CD14-positive monocyte (primary cell): ENCODE measurements at regions not wholly inside any gene's neighbourhood (a gene's known extent, or its start where the extent isn't known, plus 50 kb on each side); places are given as distances from the start of the nearest gene placed in this dataset.

Experiments
- DNase-seq, 3 donors: peaks; one replicate each; pipeline ENCODE4 v3.0.0-alpha.2; 2011 to 2022
- H2AFZ ChIP-seq: 2 replicates; pipeline ENCODE4 v1.6.0; 2012; ENCODE audit warnings: mild to moderate bottlenecking, low read depth, low read length, inconsistent platforms; ENCODE audit not compliant: insufficient read depth, poor library complexity, severe bottlenecking
- H3K27ac ChIP-seq, 2 donors: 1 replicate in 1 of 2; 2 replicates in 1 of 2; pipeline ENCODE4 v1.5.1; 2012 to 2013; ENCODE audit warnings: low read length in 2 of 2, control low read depth in 1 of 2, inconsistent platforms in 1 of 2, low read depth in 1 of 2, mild to moderate bottlenecking in 1 of 2
- H3K27me3 ChIP-seq, 2 donors: one replicate each; pipeline versions ENCODE4 v1.6.0 to v1.6.1; 2011 to 2013; ENCODE audit warnings: low read length in 2 of 2; ENCODE audit not compliant: control insufficient read depth in 2 of 2, insufficient read depth in 2 of 2
- H3K36me3 ChIP-seq, 2 donors: replicated peaks in 1 of 2; 1 replicate in 1 of 2; 2 replicates in 1 of 2; pipeline versions ENCODE4 v1.5.1 to v1.6.1; 2012 to 2013; ENCODE audit warnings: low read length in 2 of 2, control low read depth in 1 of 2, inconsistent platforms in 1 of 2, mild to moderate bottlenecking in 1 of 2; ENCODE audit not compliant: insufficient read depth in 2 of 2, control insufficient read depth in 1 of 2
- H3K4me1 ChIP-seq, 2 donors: 1 replicate in 1 of 2; 2 replicates in 1 of 2; pipeline versions ENCODE4 v1.5.1 to v1.6.1; 2012 to 2013; ENCODE audit warnings: low read length in 2 of 2, control low read depth in 1 of 2, inconsistent platforms in 1 of 2, mild to moderate bottlenecking in 1 of 2, moderate library complexity in 1 of 2; ENCODE audit not compliant: insufficient read depth in 2 of 2, control insufficient read depth in 1 of 2
- H3K4me2 ChIP-seq: replicated peaks from 2 replicates; pipeline ENCODE3; 2012; ENCODE audit warnings: low read length, moderate library complexity, mild to moderate bottlenecking; ENCODE audit not compliant: poor library complexity, severe bottlenecking; ENCODE audit errors: extremely low read depth
- H3K4me3 ChIP-seq, 3 experiments: fragments of 200-600 bp in 1 of 3; sonication (generic) in 1 of 3; replicated peaks in 1 of 3; 1 replicate in 2 of 3; 2 replicates in 1 of 3; pipeline ENCODE4 v1.5.1; 2011 to 2013; ENCODE audit warnings: low read length in 3 of 3, mild to moderate bottlenecking in 3 of 3, control low read depth in 2 of 3, low read depth in 2 of 3, inconsistent platforms in 1 of 3, moderate library complexity in 1 of 3
- H3K79me2 ChIP-seq: 2 replicates; pipeline ENCODE4 v1.6.0; 2012; ENCODE audit warnings: mild to moderate bottlenecking, control low read depth, inconsistent platforms, low read length, moderate library complexity; ENCODE audit not compliant: insufficient read depth
- H3K9ac ChIP-seq: 2 replicates; pipeline ENCODE4 v1.6.0; 2017; ENCODE audit warnings: low read length, mild to moderate bottlenecking; ENCODE audit not compliant: insufficient read depth, poor library complexity, severe bottlenecking
- H3K9me3 ChIP-seq, 2 donors: replicated peaks in 1 of 2; 1 replicate in 1 of 2; 2 replicates in 1 of 2; pipeline versions ENCODE4 v1.5.1 to v1.6.1; 2012 to 2013; ENCODE audit warnings: low read length in 2 of 2, control low read depth in 1 of 2; ENCODE audit not compliant: control insufficient read depth in 1 of 2, insufficient read depth in 1 of 2
- H4K20me1 ChIP-seq: 2 replicates; pipeline ENCODE4 v1.6.0; 2012; ENCODE audit warnings: mild to moderate bottlenecking, low read length, control low read depth, moderate library complexity; ENCODE audit not compliant: insufficient read depth
- H3K27ac Mint-ChIP-seq, 7 donors: one replicate each; pipeline ENCODE4 v1.8.0; 2020; ENCODE audit warnings: mild to moderate bottlenecking in 7 of 7, mixed read lengths in 7 of 7, moderate library complexity in 6 of 7, inconsistent platforms in 2 of 7
- H3K27me3 Mint-ChIP-seq, 3 donors: one replicate each; pipeline ENCODE4 v1.8.0; 2021 to 2022; ENCODE audit warnings: low read depth in 3 of 3, mild to moderate bottlenecking in 3 of 3, mixed read lengths in 3 of 3, moderate library complexity in 3 of 3, inconsistent platforms in 1 of 3
- H3K36me3 Mint-ChIP-seq, 2 donors: one replicate each; pipeline ENCODE4 v1.8.0; 2020; ENCODE audit warnings: mixed read lengths in 2 of 2, inconsistent platforms in 1 of 2, mild to moderate bottlenecking in 1 of 2
- H3K4me1 Mint-ChIP-seq: one replicate; pipeline ENCODE4 v1.8.0; 2020; ENCODE audit warnings: mild to moderate bottlenecking, mixed read lengths
- H3K4me3 Mint-ChIP-seq, 2 donors: one replicate each; pipeline ENCODE4 v1.8.0; 2020; ENCODE audit warnings: mild to moderate bottlenecking in 2 of 2, mixed read lengths in 2 of 2, moderate library complexity in 1 of 2
- H3K9me3 Mint-ChIP-seq, 7 donors: one replicate each; pipeline ENCODE4 v1.8.0; 2020 to 2022; ENCODE audit warnings: mixed read lengths in 7 of 7, mild to moderate bottlenecking in 6 of 7, moderate library complexity in 6 of 7, inconsistent platforms in 2 of 7
- CTCF ChIP-seq: fragments of 200-600 bp; IDR thresholded peaks from one replicate; pipeline ENCODE4 v1.8.0; 2022; ENCODE audit warnings: antibody characterized with exemption, mild to moderate bottlenecking
- whole genome bisulfite sequencing: methylation state at CpG from one replicate; pipeline ENCODE4 v1.1.5; 2013; ENCODE audit warnings: missing lambda C conversion rate; ENCODE audit not compliant: insufficient coverage; 5-methylcytosine and 5-hydroxymethylcytosine counted together
- intact Hi-C, 2 donors: fragments of 100-400 bp; cut with micrococcal nuclease; formaldehyde crosslinking; loops; one replicate each; pipeline versions ENCODE4 v1.15.0 to v1.15.1; 2023

DNA sequence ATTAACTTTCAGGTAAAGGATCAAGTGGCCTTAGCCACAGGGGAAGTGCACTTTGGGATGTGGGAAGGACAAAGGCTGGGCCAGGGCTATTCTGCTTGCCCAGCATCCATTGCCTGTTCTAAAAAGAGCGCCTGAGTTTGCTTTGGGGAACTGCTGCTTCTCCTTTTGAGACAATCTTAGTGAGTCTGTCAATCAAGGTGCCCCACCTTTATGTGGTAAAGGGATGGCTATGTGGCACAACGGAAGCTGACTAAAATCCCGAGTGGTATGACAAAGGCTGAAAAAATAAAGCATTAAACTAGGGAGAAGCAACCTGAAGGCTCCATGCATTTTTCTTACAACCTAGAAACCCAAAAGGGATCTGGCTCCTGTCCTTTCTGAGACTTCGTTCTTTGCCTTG is 540.5 kb downstream of the SLC4A3 start:
- no peak overlapping the region for H3K27ac ChIP-seq
- H3K4me1 ChIP-seq: no peaks in the 10 kb centered on the region
- H3K27ac Mint-ChIP-seq: no peak overlapping the region
- no peak for DNase-seq
- intact Hi-C loops: no loop called here
- H3K4me2 ChIP-seq: no peak overlapping the region
- H3K9me3 Mint-ChIP-seq: peaks cover 0 to 15% (median 4%) of the 10 kb centered on the region in 7 donors
- no peak overlapping the region for H2AFZ ChIP-seq
- no peaks in the 10 kb centered on the region for H4K20me1 ChIP-seq
- H3K4me1 Mint-ChIP-seq: no peaks in the 10 kb centered on the region
- no peak overlapping the region for H3K4me3 Mint-ChIP-seq
- no peaks in the 10 kb centered on the region for H3K27me3 ChIP-seq
- no peaks in the 10 kb centered on the region for H3K79me2 ChIP-seq
- TF ChIP-seq CTCF: no peak
- peaks cover 3 to 7% of the 10 kb centered on the region in 2 donors for H3K9me3 ChIP-seq
- no peak overlapping the region for H3K9ac ChIP-seq
- no peaks in the 10 kb centered on the region for H3K36me3 Mint-ChIP-seq
- WGBS: 100% methylated on average over 1 of the region's 4 CpGs
- no peak overlapping the region for H3K4me3 ChIP-seq
- no peaks in the 10 kb centered on the region for H3K36me3 ChIP-seq
- peaks cover 0 to 1% (median 0%) of the 10 kb centered on the region in 3 donors for H3K27me3 Mint-ChIP-seq

GRCh38 chr2:220168891-220169546 is 541.6 kb downstream of the SLC4A3 start:
- TF ChIP-seq CTCF: no peak

More at GRCh38 chr2:220168891-220169546, 541.6 kb downstream of the SLC4A3 start:
- Histone ChIP-seq H2AFZ (no peak overlapping the region), H3K9ac (no peak overlapping the region), H3K4me3 (no peak overlapping the region), H3K9me3 (peaks cover 3 to 7% of the 10 kb centered on the region in 2 donors), H3K79me2 (no peaks in the 10 kb centered on the region), H3K27me3 (no peaks in the 10 kb centered on the region), H3K27ac (no peak overlapping the region), H3K4me1 (no peaks in the 10 kb centered on the region), H3K36me3 (no peaks in the 10 kb centered on the region), H4K20me1 (no peaks in the 10 kb centered on the region), H3K4me2 (no peak overlapping the region)
- H3K36me3 Mint-ChIP-seq: no peaks in the 10 kb centered on the region
- H3K4me1 Mint-ChIP-seq: no peaks in the 10 kb centered on the region
- H3K27me3 Mint-ChIP-seq: peaks cover 0 to 1% (median 0%) of the 10 kb centered on the region in 3 donors
- no CpG with 5 or more reads among the region's 4 CpGs for WGBS
- intact Hi-C loops: no loop called here
- H3K4me3 Mint-ChIP-seq: no peak overlapping the region
- no peak for DNase-seq
- H3K9me3 Mint-ChIP-seq: peaks cover 0 to 15% (median 4%) of the 10 kb centered on the region in 7 donors
- no peak overlapping the region for H3K27ac Mint-ChIP-seq
